HEK293 (cell line): ENCODE measurements at regions not wholly inside any gene's neighbourhood (a gene's known extent, or its start where the extent isn't known, plus 50 kb on each side); places are given as distances from the start of the nearest gene placed in this dataset.

Source experiments
- CTCF ChIA-PET: fragments of 350-600 bp; formaldehyde crosslinking; extraction: SDS; loops from one replicate; lab custom pipeline; 2021; ENCODE audit warnings: antibody characterized with exemption; lab: Yijun Ruan, JAX
- POLR2A ChIA-PET: fragments of 300-600 bp; formaldehyde crosslinking; extraction: SDS; loops from one replicate; lab custom pipeline; 2020; ENCODE audit warnings: antibody characterized with exemption, inconsistent platforms; lab: Yijun Ruan, JAX
- H3K27ac ChIP-seq: fragments of 200-500 bp; sonication (Bioruptor generic); 2 replicates; pipeline ENCODE4 v1.5.1; 2014; ENCODE audit warnings: low read depth, low read length, control low read depth, inconsistent platforms; ENCODE audit errors: extremely low read depth
- H3K36me3 ChIP-seq, 2 experiments: fragments of 200-500 bp in 1 of 2; sonication (Bioruptor generic) in 1 of 2; 1 replicate in 1 of 2; 2 replicates in 1 of 2; pipeline ENCODE4 v1.5.1; 2014 to 2017; ENCODE audit warnings: inconsistent platforms in 2 of 2, low read length in 2 of 2; ENCODE audit not compliant: control insufficient read depth in 2 of 2, insufficient read depth in 1 of 2
- H3K4me1 ChIP-seq: fragments of 200-500 bp; sonication (Bioruptor generic); 2 replicates; pipeline ENCODE4 v1.5.1; 2014; ENCODE audit warnings: mild to moderate bottlenecking, low read length, inconsistent platforms; ENCODE audit not compliant: control insufficient read depth, insufficient read depth
- H3K4me3 ChIP-seq: 2 replicates; pipeline ENCODE4 v1.5.1; 2011; ENCODE audit warnings: low read depth, mild to moderate bottlenecking, control low read depth, low read length, moderate library complexity
- H3K9me3 ChIP-seq: fragments of 200-500 bp; sonication (Bioruptor generic); 2 replicates; pipeline ENCODE4 v1.5.1; 2014; ENCODE audit warnings: low read depth, low read length, inconsistent platforms; ENCODE audit not compliant: control insufficient read depth, insufficient read depth
- FEZF1 ChIP-seq: fragments of 450-650 bp; formaldehyde crosslinking; IDR thresholded peaks from 2 replicates; pipeline ENCODE4 v1.5.1; 2016; ENCODE audit warnings: missing biosample characterization, missing genetic modification characterization
- HOXA7 ChIP-seq: sonication (generic); formaldehyde crosslinking; IDR thresholded peaks from 2 replicates; pipeline ENCODE4 v1.8.1; 2022; ENCODE audit warnings: missing genetic modification reagents, borderline replicate concordance
- KLF1 ChIP-seq: fragments of 450-650 bp; formaldehyde crosslinking; IDR thresholded peaks from 2 replicates; pipeline ENCODE4 v1.5.1; 2016; ENCODE audit warnings: missing biosample characterization, missing genetic modification characterization
- PRDM6 ChIP-seq: fragments of 450-650 bp; formaldehyde crosslinking; IDR thresholded peaks from 2 replicates; pipeline ENCODE4 v1.5.1; 2017; ENCODE audit warnings: missing biosample characterization, missing genetic modification characterization
- SALL2 ChIP-seq: fragments of 450-650 bp; formaldehyde crosslinking; IDR thresholded peaks from 2 replicates; pipeline ENCODE4 v1.5.0; 2017; ENCODE audit warnings: missing biosample characterization, mild to moderate bottlenecking, missing genetic modification characterization, borderline replicate concordance
- SP3 ChIP-seq: fragments of 450-650 bp; formaldehyde crosslinking; IDR thresholded peaks from 2 replicates; pipeline ENCODE4 v1.5.1; 2016; ENCODE audit warnings: missing biosample characterization, missing genetic modification characterization
- ZBTB10 ChIP-seq: fragments of 450-650 bp; formaldehyde crosslinking; IDR thresholded peaks from 2 replicates; pipeline ENCODE4 v1.5.1; 2016; ENCODE audit warnings: missing biosample characterization, missing genetic modification characterization
- ZBTB21 ChIP-seq: fragments of 450-650 bp; formaldehyde crosslinking; IDR thresholded peaks from 2 replicates; pipeline ENCODE4 v1.5.1; 2017; ENCODE audit warnings: missing biosample characterization, missing genetic modification characterization
- ZBTB7A ChIP-seq: fragments of 450-650 bp; formaldehyde crosslinking; IDR thresholded peaks from 2 replicates; pipeline ENCODE4 v1.5.1; 2016; ENCODE audit warnings: low read depth, missing biosample characterization, missing genetic modification characterization
- ZBTB8A ChIP-seq: fragments of 450-650 bp; formaldehyde crosslinking; IDR thresholded peaks from 2 replicates; pipeline ENCODE4 v1.5.1; 2016; ENCODE audit warnings: missing biosample characterization, missing genetic modification characterization
- ZIC2 ChIP-seq: fragments of 450-650 bp; formaldehyde crosslinking; IDR thresholded peaks from 2 replicates; pipeline ENCODE4 v1.5.1; 2016; ENCODE audit warnings: missing biosample characterization, missing genetic modification characterization
- ZNF10 ChIP-seq: fragments of 450-650 bp; formaldehyde crosslinking; IDR thresholded peaks from 2 replicates; pipeline ENCODE4 v1.5.1; 2017; ENCODE audit warnings: missing biosample characterization, missing genetic modification characterization
- ZNF23 ChIP-seq: fragments of 450-650 bp; formaldehyde crosslinking; IDR thresholded peaks from 2 replicates; pipeline ENCODE4 v1.5.1; 2016; ENCODE audit warnings: missing biosample characterization, missing genetic modification characterization, borderline replicate concordance
- ZNF362 ChIP-seq: fragments of 450-650 bp; formaldehyde crosslinking; IDR thresholded peaks from 2 replicates; pipeline ENCODE4 v1.5.1; 2016; ENCODE audit warnings: missing biosample characterization, missing genetic modification characterization
- ZNF37A ChIP-seq: fragments of 450-650 bp; IDR thresholded peaks from 2 replicates; pipeline ENCODE4 v1.5.1; 2018; ENCODE audit warnings: missing biosample characterization, missing genetic modification characterization
- ZNF416 ChIP-seq: fragments of 450-650 bp; formaldehyde crosslinking; IDR thresholded peaks from 2 replicates; pipeline ENCODE4 v1.5.1; 2016; ENCODE audit warnings: missing biosample characterization, missing genetic modification characterization
- ZNF426 ChIP-seq: fragments of 450-650 bp; formaldehyde crosslinking; IDR thresholded peaks from 2 replicates; pipeline ENCODE4 v1.5.1; 2017; ENCODE audit warnings: missing biosample characterization, missing genetic modification characterization, mild to moderate bottlenecking, inconsistent platforms, moderate library complexity
- ZNF518A ChIP-seq: fragments of 450-650 bp; formaldehyde crosslinking; conservative IDR thresholded peaks from 2 replicates; pipeline ENCODE4 v1.5.1; 2016; ENCODE audit warnings: low read depth, missing biosample characterization, missing genetic modification characterization
- ZNF600 ChIP-seq: fragments of 450-650 bp; formaldehyde crosslinking; IDR thresholded peaks from 2 replicates; pipeline ENCODE4 v1.5.1; 2016; ENCODE audit warnings: missing biosample characterization, missing genetic modification characterization
- ZNF610 ChIP-seq: fragments of 450-650 bp; formaldehyde crosslinking; IDR thresholded peaks from 2 replicates; pipeline ENCODE4 v1.5.1; 2016; ENCODE audit warnings: missing biosample characterization, missing genetic modification characterization, borderline replicate concordance
- ZNF624 ChIP-seq: fragments of 450-650 bp; formaldehyde crosslinking; IDR thresholded peaks from 2 replicates; pipeline ENCODE4 v1.5.1; 2017; ENCODE audit warnings: missing biosample characterization, missing genetic modification characterization
- ZNF658 ChIP-seq: fragments of 450-650 bp; formaldehyde crosslinking; IDR thresholded peaks from 2 replicates; pipeline ENCODE4; 2016; ENCODE audit warnings: missing biosample characterization, missing genetic modification characterization
- ZNF76 ChIP-seq: fragments of 450-650 bp; formaldehyde crosslinking; IDR thresholded peaks from 2 replicates; pipeline ENCODE4; 2016; ENCODE audit warnings: low read depth, missing biosample characterization, missing genetic modification characterization, borderline replicate concordance

- POLR2A ChIA-PET, result no interaction called here
- CTCF ChIA-PET, result no interaction called here
These were observed 701.6 kb upstream of the CBLB start for GRCh38 chr3:106570426-106570825.

GRCh38 chr3:106573605-106574004, 704.8 kb upstream of the CBLB start:
- Histone ChIP-seq H3K4me3 (no peak overlapping the region), H3K4me1 (no peaks in the 10 kb centered on the region), H3K27ac (no peak overlapping the region), H3K36me3 (no peaks in the 10 kb centered on the region), H3K9me3 (no peaks in the 10 kb centered on the region)
- ChIA-PET POLR2A (no interaction called here), CTCF (no interaction called here)
- no peak for TF ChIP-seq ZBTB10 (tag by site-specific recombination)
- no peak for TF ChIP-seq ZBTB21 (tag by site-specific recombination)
- TF ChIP-seq ZNF362 (tag by site-specific recombination), result no peak
- no peak for TF ChIP-seq SP3 (tag by site-specific recombination)
- TF ChIP-seq ZNF76 (tag by site-specific recombination), result no peak
- no peak for TF ChIP-seq ZNF10 (tag by site-specific recombination)
- TF ChIP-seq ZNF624 (tag by site-specific recombination), result no peak
- no peak for TF ChIP-seq ZNF23 (tag by site-specific recombination)
- no peak for TF ChIP-seq HOXA7
- TF ChIP-seq ZNF518A (tag by site-specific recombination), result no peak

More at GRCh38 chr3:106570426-106570825, 701.6 kb upstream of the CBLB start:
- no peak for TF ChIP-seq ZNF426
- no peak for TF ChIP-seq ZNF610 (tag by site-specific recombination)
- no peak for TF ChIP-seq ZNF416
- no peak for TF ChIP-seq ZBTB7A (tag by site-specific recombination)
- no peak for TF ChIP-seq ZNF658 (tag by site-specific recombination)
- no peak for TF ChIP-seq FEZF1 (tag by site-specific recombination)
- no peak for TF ChIP-seq ZIC2 (tag by site-specific recombination)
- no peak for TF ChIP-seq ZNF600 (tag by site-specific recombination)
- TF ChIP-seq ZNF76 (tag by site-specific recombination), result no peak
- no peak for TF ChIP-seq SP3 (tag by site-specific recombination)
- TF ChIP-seq PRDM6 (tag by site-specific recombination), result no peak
- TF ChIP-seq SALL2 (tag by site-specific recombination), result no peak
- TF ChIP-seq ZBTB8A (tag by site-specific recombination), result no peak
- no peak for TF ChIP-seq KLF1
- no peak for TF ChIP-seq ZNF37A (tag by site-specific recombination)
- Histone ChIP-seq H3K4me3 (no peak overlapping the region), H3K4me1 (no peaks in the 10 kb centered on the region), H3K27ac (no peak overlapping the region), H3K36me3 (no peaks in the 10 kb centered on the region), H3K9me3 (no peaks in the 10 kb centered on the region)
